Endothelial cell (in vitro differentiated cells): ENCODE measurements at regions not wholly inside any gene's neighbourhood (a gene's known extent, or its start where the extent isn't known, plus 50 kb on each side); places are given as distances from the start of the nearest gene placed in this dataset.
A peak's percentile ranks its signal among the peaks of the same experiment; 100 is the strongest.

Source experiments
- DNase-seq: peaks from one replicate; pipeline ENCODE4 v3.0.0; 2021; ENCODE audit warnings: low spot score
- H3K27ac Mint-ChIP-seq: one replicate; pipeline ENCODE4 v1.8.0; 2021; ENCODE audit warnings: mixed read lengths, inconsistent platforms; ENCODE audit not compliant: unreplicated experiment
- H3K27me3 Mint-ChIP-seq: one replicate; pipeline ENCODE4 v1.8.0; 2021; ENCODE audit warnings: mild to moderate bottlenecking, moderate library complexity, mixed read lengths, inconsistent platforms; ENCODE audit not compliant: unreplicated experiment
- H3K36me3 Mint-ChIP-seq: one replicate; pipeline ENCODE4 v1.8.0; 2021; ENCODE audit warnings: mild to moderate bottlenecking, low read depth, mixed read lengths, inconsistent platforms; ENCODE audit not compliant: unreplicated experiment
- H3K4me1 Mint-ChIP-seq: one replicate; pipeline ENCODE4 v1.8.0; 2021; ENCODE audit warnings: mild to moderate bottlenecking, mixed read lengths, inconsistent platforms; ENCODE audit not compliant: unreplicated experiment
- H3K4me3 Mint-ChIP-seq: one replicate; pipeline ENCODE4 v1.8.0; 2021; ENCODE audit warnings: mild to moderate bottlenecking, mixed read lengths, inconsistent platforms; ENCODE audit not compliant: unreplicated experiment
- H3K9me3 Mint-ChIP-seq: one replicate; pipeline ENCODE4 v1.8.0; 2021; ENCODE audit warnings: mixed read lengths, inconsistent platforms; ENCODE audit not compliant: unreplicated experiment
- CTCF ChIP-seq: fragments of 200-600 bp; sonication (generic); IDR thresholded peaks from one replicate; pipeline ENCODE4 v1.5.0; 2021; ENCODE audit warnings: antibody characterized with exemption; ENCODE audit not compliant: unreplicated experiment

- Mint-ChIP-seq H3K27ac (no peak overlapping the region), H3K4me3 (no peak overlapping the region), H3K9me3 (peaks cover 45% of the 10 kb centered on the region), H3K36me3 (peaks cover 18% of the 10 kb centered on the region), H3K4me1 (no peaks in the 10 kb centered on the region), H3K27me3 (peaks cover 20% of the 10 kb centered on the region)
- no peak for TF ChIP-seq CTCF
- DNase-seq: no peak
Observed at GRCh38 chr18:78788161-78788560, 191.5 kb upstream of the SALL3 start.

GRCh38 chr18:78789850-78790249 lies 189.8 kb upstream of the SALL3 start:
- H3K27ac Mint-ChIP-seq: no peak overlapping the region
- no peak for DNase-seq
- H3K4me3 Mint-ChIP-seq: no peak overlapping the region
- H3K9me3 Mint-ChIP-seq: peaks cover 39% of the 10 kb centered on the region
- peaks cover 17% of the 10 kb centered on the region for H3K27me3 Mint-ChIP-seq
- peaks cover 10% of the 10 kb centered on the region for H3K36me3 Mint-ChIP-seq
- TF ChIP-seq CTCF: no peak
- H3K4me1 Mint-ChIP-seq: no peaks in the 10 kb centered on the region

- no peak for DNase-seq
- Mint-ChIP-seq H3K4me1 (no peaks in the 10 kb centered on the region), H3K9me3 (peaks cover 40% of the 10 kb centered on the region), H3K27me3 (peaks cover 17% of the 10 kb centered on the region), H3K36me3 (peaks cover 11% of the 10 kb centered on the region), H3K27ac (no peak overlapping the region), H3K4me3 (peak overlapping the region; percentile 67)
- TF ChIP-seq CTCF: no peak
Observed at GRCh38 chr18:78790511-78790910, 189.1 kb upstream of the SALL3 start.

- H3K9me3 Mint-ChIP-seq: peaks cover 45% of the 10 kb centered on the region
- TF ChIP-seq CTCF: no peak
- H3K36me3 Mint-ChIP-seq: peaks cover 16% of the 10 kb centered on the region
- peak overlapping the region; percentile 67 for H3K4me3 Mint-ChIP-seq
- no peak for DNase-seq
- no peak overlapping the region for H3K27ac Mint-ChIP-seq
- H3K27me3 Mint-ChIP-seq: peaks cover 17% of the 10 kb centered on the region
- no peaks in the 10 kb centered on the region for H3K4me1 Mint-ChIP-seq
Observed at GRCh38 chr18:78790960-78791359, 188.7 kb upstream of the SALL3 start.

GRCh38 chr18:78792094-78792493 lies 187.5 kb upstream of the SALL3 start:
- no peaks in the 10 kb centered on the region for H3K4me1 Mint-ChIP-seq
- peak overlapping the region; percentile 59 for H3K4me3 Mint-ChIP-seq
- peaks cover 22% of the 10 kb centered on the region for H3K27me3 Mint-ChIP-seq
- no peak for DNase-seq
- H3K36me3 Mint-ChIP-seq: peaks cover 24% of the 10 kb centered on the region
- H3K9me3 Mint-ChIP-seq: peaks cover 54% of the 10 kb centered on the region
- no peak for TF ChIP-seq CTCF
- H3K27ac Mint-ChIP-seq: no peak overlapping the region
